ENCODE measurements at regions not wholly inside any gene's neighbourhood (a gene's known extent, or its start where the extent isn't known, plus 50 kb on each side); places are given as distances from the start of the nearest gene placed in this dataset.
A peak's percentile ranks its signal among the peaks of the same experiment; 100 is the strongest.
"Not testable (repeated sequence)": the region's sequence is repeated elsewhere in the genome, so short reads cannot be mapped to it uniquely, and the experiment has no call there.

DNA sequence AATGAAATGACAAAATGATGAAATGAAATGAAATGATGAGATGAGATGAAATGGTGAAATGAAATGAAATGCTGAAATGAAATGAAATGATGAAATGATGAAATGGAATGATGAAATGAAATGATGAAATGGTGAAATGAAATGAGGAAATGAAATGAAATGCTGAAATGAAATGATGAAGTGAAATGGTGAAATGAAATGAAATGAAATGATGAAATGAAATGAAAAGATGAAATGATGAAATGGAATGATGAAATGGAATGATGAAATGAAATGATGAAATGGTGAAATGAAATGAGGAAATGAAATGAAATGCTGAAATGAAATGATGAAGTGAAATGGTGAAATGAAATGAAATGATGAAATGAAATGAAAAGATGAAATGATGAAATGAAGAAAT, 2755.0 kb downstream of the RPIA start:
- H3K4me3 ChIP-seq (ENCODE audit: control insufficient read depth in 1 of 7, extremely low read depth in 1 of 7, insufficient read depth in 4 of 7, low read depth in 2 of 7, low read length in 6 of 7); CTCF ChIA-PET; H3K4me1 ChIP-seq (ENCODE audit: control extremely low read depth in 1 of 4, control insufficient read depth in 4 of 4, insufficient read depth in 4 of 4, low read length in 3 of 4); H3K9me3 ChIP-seq (ENCODE audit: control extremely low read depth in 1 of 5, control insufficient read depth in 4 of 5, insufficient read depth in 2 of 5, low read depth in 1 of 5, low read length in 4 of 5); H3K27ac ChIP-seq (ENCODE audit: insufficient read depth in 1 of 2, low read depth in 1 of 2, low read length in 2 of 2, poor library complexity in 1 of 2, severe bottlenecking in 2 of 2); H3K36me3 ChIP-seq (ENCODE audit: control insufficient read depth in 4 of 4, insufficient read depth in 4 of 4, low read length in 3 of 4); DNase-seq; POLR2A ChIA-PET: not testable (repeated sequence)
- peaks cover 0 to 31% (median 5%) of the 10 kb centered on the region in 5 experiments for H3K27me3 ChIP-seq (replicated peaks in 2 of 5; ENCODE audit: control insufficient read depth in 4 of 5, insufficient read depth in 5 of 5, low read length in 4 of 5)

DNA sequence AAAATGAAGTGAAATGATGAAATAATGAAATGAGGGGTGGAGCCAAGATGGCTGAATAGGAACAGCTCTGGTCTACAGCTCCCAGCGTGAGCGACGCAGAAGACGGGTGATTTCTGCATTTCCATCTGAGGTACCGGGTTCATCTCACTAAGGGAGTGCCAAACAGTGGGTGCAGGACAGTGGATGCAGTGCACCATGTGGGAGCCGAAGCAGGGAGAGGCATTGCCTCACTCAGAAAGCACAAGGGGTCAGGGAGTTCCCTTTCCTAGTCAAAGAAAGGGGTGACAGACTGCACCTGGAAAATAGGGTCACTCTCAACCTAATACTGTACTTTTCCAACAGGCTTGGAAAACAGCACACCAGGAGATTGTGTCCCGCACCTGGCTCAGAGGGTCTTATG, 2755.4 kb downstream of the RPIA start:
- H3K36me3 ChIP-seq (ENCODE audit: control insufficient read depth in 4 of 4, insufficient read depth in 4 of 4, low read length in 3 of 4); H3K27ac ChIP-seq (ENCODE audit: insufficient read depth in 1 of 2, low read depth in 1 of 2, low read length in 2 of 2, poor library complexity in 1 of 2, severe bottlenecking in 2 of 2); H3K4me1 ChIP-seq (ENCODE audit: control extremely low read depth in 1 of 4, control insufficient read depth in 4 of 4, insufficient read depth in 4 of 4, low read length in 3 of 4); POLR2A ChIA-PET; DNase-seq; H3K9me3 ChIP-seq (ENCODE audit: control extremely low read depth in 1 of 5, control insufficient read depth in 4 of 5, insufficient read depth in 2 of 5, low read depth in 1 of 5, low read length in 4 of 5); H3K4me3 ChIP-seq (ENCODE audit: control insufficient read depth in 1 of 7, extremely low read depth in 1 of 7, insufficient read depth in 4 of 7, low read depth in 2 of 7, low read length in 6 of 7); CTCF ChIA-PET: not testable (repeated sequence)
- H3K27me3 ChIP-seq (replicated peaks in 2 of 5; ENCODE audit: control insufficient read depth in 4 of 5, insufficient read depth in 5 of 5, low read length in 4 of 5): peaks cover 0 to 30% (median 5%) of the 10 kb centered on the region in 5 experiments
- WGBS (ENCODE audit: insufficient coverage): 99% methylated on average over 6 of the region's 7 CpGs

- POLR2A ChIA-PET; H3K27ac ChIP-seq (ENCODE audit: insufficient read depth in 1 of 2, low read depth in 1 of 2, low read length in 2 of 2, poor library complexity in 1 of 2, severe bottlenecking in 2 of 2); H3K9me3 ChIP-seq (ENCODE audit: control extremely low read depth in 1 of 5, control insufficient read depth in 4 of 5, insufficient read depth in 2 of 5, low read depth in 1 of 5, low read length in 4 of 5); H3K4me3 ChIP-seq (ENCODE audit: control insufficient read depth in 1 of 7, extremely low read depth in 1 of 7, insufficient read depth in 4 of 7, low read depth in 2 of 7, low read length in 6 of 7); H3K4me1 ChIP-seq (ENCODE audit: control extremely low read depth in 1 of 4, control insufficient read depth in 4 of 4, insufficient read depth in 4 of 4, low read length in 3 of 4); DNase-seq; CTCF ChIA-PET; H3K36me3 ChIP-seq (ENCODE audit: control insufficient read depth in 4 of 4, insufficient read depth in 4 of 4, low read length in 3 of 4): not testable (repeated sequence)
- H3K27me3 ChIP-seq (replicated peaks in 2 of 5; ENCODE audit: control insufficient read depth in 4 of 5, insufficient read depth in 5 of 5, low read length in 4 of 5): peaks cover 0 to 24% (median 3%) of the 10 kb centered on the region in 5 experiments
- WGBS (ENCODE audit: insufficient coverage): 94% methylated on average over 2 of the region's 8 CpGs
Measured at GRCh38 chr2:91447508-91447907, 2756.0 kb downstream of the RPIA start.

DNA sequence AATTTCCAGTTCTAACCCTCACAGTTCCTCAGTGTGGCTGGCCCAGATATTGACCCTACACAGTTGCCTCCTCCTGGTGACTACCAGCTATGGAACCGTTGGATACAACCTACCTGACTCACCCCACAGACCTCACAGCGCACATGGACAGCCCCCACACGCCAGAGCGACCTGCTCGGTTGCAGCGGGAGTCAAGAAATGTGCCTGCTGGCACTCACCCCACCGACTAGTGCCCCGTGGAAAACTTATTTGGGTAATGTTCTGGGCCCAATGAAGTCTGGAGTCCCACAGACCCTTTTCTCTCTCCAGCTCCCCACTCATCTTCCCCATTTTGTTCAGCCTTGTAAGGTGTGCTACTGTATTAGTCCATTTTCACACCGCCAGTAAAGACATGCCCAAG, 2770.8 kb downstream of the RPIA start:
- H3K9me3 ChIP-seq (ENCODE audit: control extremely low read depth in 1 of 5, control insufficient read depth in 4 of 5, insufficient read depth in 2 of 5, low read depth in 1 of 5, low read length in 4 of 5); H3K4me3 ChIP-seq (ENCODE audit: control insufficient read depth in 1 of 7, extremely low read depth in 1 of 7, insufficient read depth in 4 of 7, low read depth in 2 of 7, low read length in 6 of 7); H3K27ac ChIP-seq (ENCODE audit: insufficient read depth in 1 of 2, low read depth in 1 of 2, low read length in 2 of 2, poor library complexity in 1 of 2, severe bottlenecking in 2 of 2); CTCF ChIA-PET; H3K36me3 ChIP-seq (ENCODE audit: control insufficient read depth in 4 of 4, insufficient read depth in 4 of 4, low read length in 3 of 4); POLR2A ChIA-PET; H3K4me1 ChIP-seq (ENCODE audit: control extremely low read depth in 1 of 4, control insufficient read depth in 4 of 4, insufficient read depth in 4 of 4, low read length in 3 of 4); DNase-seq: not testable (repeated sequence)
- whole genome bisulfite sequencing (ENCODE audit: insufficient coverage): 84% methylated on average over 8 of the region's 9 CpGs
- H3K27me3 ChIP-seq (replicated peaks in 2 of 5; ENCODE audit: control insufficient read depth in 4 of 5, insufficient read depth in 5 of 5, low read length in 4 of 5): peaks cover 0 to 10% (median 0%) of the 10 kb centered on the region in 5 experiments

DNA sequence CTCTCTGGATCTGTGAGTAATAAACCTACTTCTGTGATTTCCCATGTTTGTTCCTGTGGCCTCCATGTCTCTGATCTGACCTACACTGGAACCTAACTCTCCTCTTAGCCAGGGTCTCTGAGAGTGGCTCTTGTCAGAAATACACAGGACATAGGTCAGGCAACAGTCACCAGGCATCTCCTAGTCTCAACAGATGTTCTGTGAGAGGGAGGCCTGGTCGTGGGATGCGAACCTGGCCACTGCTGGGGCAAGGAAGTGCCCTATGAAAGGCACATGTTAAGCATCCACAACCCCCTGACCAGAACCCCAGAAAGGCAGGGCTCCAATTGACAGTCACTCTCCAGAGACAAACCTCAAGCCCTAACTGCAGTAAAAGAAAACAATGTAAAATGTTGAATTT, 2771.5 kb downstream of the RPIA start:
- H3K4me1 ChIP-seq (ENCODE audit: control extremely low read depth in 1 of 4, control insufficient read depth in 4 of 4, insufficient read depth in 4 of 4, low read length in 3 of 4); POLR2A ChIA-PET; H3K4me3 ChIP-seq (ENCODE audit: control insufficient read depth in 1 of 7, extremely low read depth in 1 of 7, insufficient read depth in 4 of 7, low read depth in 2 of 7, low read length in 6 of 7); H3K36me3 ChIP-seq (ENCODE audit: control insufficient read depth in 4 of 4, insufficient read depth in 4 of 4, low read length in 3 of 4); DNase-seq; CTCF ChIA-PET; H3K27ac ChIP-seq (ENCODE audit: insufficient read depth in 1 of 2, low read depth in 1 of 2, low read length in 2 of 2, poor library complexity in 1 of 2, severe bottlenecking in 2 of 2); H3K9me3 ChIP-seq (ENCODE audit: control extremely low read depth in 1 of 5, control insufficient read depth in 4 of 5, insufficient read depth in 2 of 5, low read depth in 1 of 5, low read length in 4 of 5): not testable (repeated sequence)
- peaks cover 0 to 10% (median 0%) of the 10 kb centered on the region in 5 experiments for H3K27me3 ChIP-seq (replicated peaks in 2 of 5; ENCODE audit: control insufficient read depth in 4 of 5, insufficient read depth in 5 of 5, low read length in 4 of 5)
- 80% methylated on average over 2 of the region's 2 CpGs for WGBS (ENCODE audit: insufficient coverage)

DNA sequence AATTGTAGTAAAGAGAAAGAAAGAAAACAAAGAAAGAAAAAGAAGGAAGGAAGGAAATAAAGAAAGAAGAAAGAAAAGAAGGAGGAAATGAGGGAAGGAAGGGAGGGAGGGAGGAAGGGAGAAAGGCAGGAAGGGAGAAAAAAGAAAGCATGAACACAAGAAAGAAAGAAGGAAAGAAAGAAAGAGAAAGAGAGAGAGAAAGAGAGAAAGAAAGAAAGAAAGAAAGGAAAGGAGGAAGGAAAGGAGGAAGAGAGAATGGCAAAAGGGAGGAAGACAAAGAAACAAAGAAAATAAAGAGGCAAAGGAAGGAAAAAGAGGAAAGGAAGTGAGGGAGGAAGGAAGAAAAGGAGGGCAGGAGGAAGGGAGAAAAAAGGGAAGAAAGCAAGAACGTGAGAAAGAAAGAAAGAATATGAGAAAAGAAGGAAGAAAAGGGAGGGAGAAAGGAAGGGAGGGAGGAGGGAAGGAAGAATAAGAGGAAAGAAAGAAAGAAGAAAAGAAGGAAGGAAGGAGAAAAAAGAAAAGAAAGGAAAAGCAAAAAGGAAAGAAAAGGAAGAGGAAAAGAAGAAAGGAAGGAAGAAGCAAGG, 2775.4 kb downstream of the RPIA start:
- H3K4me3 ChIP-seq (ENCODE audit: control insufficient read depth in 1 of 7, extremely low read depth in 1 of 7, insufficient read depth in 4 of 7, low read depth in 2 of 7, low read length in 6 of 7); POLR2A ChIA-PET; CTCF ChIA-PET; H3K36me3 ChIP-seq (ENCODE audit: control insufficient read depth in 4 of 4, insufficient read depth in 4 of 4, low read length in 3 of 4); DNase-seq; H3K27ac ChIP-seq (ENCODE audit: insufficient read depth in 1 of 2, low read depth in 1 of 2, low read length in 2 of 2, poor library complexity in 1 of 2, severe bottlenecking in 2 of 2); H3K4me1 ChIP-seq (ENCODE audit: control extremely low read depth in 1 of 4, control insufficient read depth in 4 of 4, insufficient read depth in 4 of 4, low read length in 3 of 4); H3K9me3 ChIP-seq (ENCODE audit: control extremely low read depth in 1 of 5, control insufficient read depth in 4 of 5, insufficient read depth in 2 of 5, low read depth in 1 of 5, low read length in 4 of 5): not testable (repeated sequence)
- 24% methylated on average over 1 of the region's 1 CpG for WGBS (ENCODE audit: insufficient coverage)
- peaks cover 0 to 11% (median 3%) of the 10 kb centered on the region in 5 experiments for H3K27me3 ChIP-seq (replicated peaks in 2 of 5; ENCODE audit: control insufficient read depth in 4 of 5, insufficient read depth in 5 of 5, low read length in 4 of 5)

DNA sequence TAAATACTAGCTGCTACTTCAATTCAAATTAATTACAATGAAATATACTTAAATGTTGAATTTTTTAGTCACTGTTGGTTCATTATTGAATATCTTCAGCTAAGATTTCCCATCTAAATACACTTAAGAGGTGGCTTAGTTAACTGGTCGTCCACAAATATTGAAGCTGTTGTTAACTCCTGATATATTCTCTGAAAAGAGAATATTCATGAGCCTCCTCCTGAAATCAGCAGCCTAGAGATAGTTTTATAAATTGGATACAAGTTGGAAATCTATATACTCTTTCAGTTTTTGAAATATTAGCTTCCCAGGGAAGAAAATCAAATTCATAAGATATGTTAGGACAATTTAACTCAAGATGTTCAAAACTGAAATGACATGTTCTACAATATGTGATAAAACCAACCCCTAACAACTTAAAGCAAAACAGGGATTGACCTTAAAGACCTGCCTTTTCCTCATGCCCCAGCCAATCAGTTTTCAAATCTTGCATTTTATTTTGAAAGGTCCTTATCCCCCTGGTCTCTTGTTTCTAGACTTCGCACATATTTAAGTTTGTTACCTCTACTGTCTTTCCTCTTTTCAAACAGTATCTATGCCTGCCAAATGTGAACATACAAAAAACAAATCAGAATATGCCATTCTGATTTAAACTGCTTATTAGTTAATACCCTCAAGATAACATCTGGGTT, 2784.9 kb downstream of the RPIA start:
- peak; percentile 7 to 28 (median 7) for DNase-seq
- peaks cover under 1 to 24% (median 5%) of the 10 kb centered on the region in 5 experiments for H3K27me3 ChIP-seq (replicated peaks in 2 of 5; ENCODE audit: control insufficient read depth in 4 of 5, insufficient read depth in 5 of 5, low read length in 4 of 5)
- POLR2A ChIA-PET: not testable (repeated sequence)

More for the DNA sequence above, 2784.9 kb downstream of the RPIA start:
- H3K27ac ChIP-seq (ENCODE audit: insufficient read depth in 1 of 2, low read depth in 1 of 2, low read length in 2 of 2, poor library complexity in 1 of 2, severe bottlenecking in 2 of 2); CTCF ChIA-PET; H3K9me3 ChIP-seq (ENCODE audit: control extremely low read depth in 1 of 5, control insufficient read depth in 4 of 5, insufficient read depth in 2 of 5, low read depth in 1 of 5, low read length in 4 of 5); H3K36me3 ChIP-seq (ENCODE audit: control insufficient read depth in 4 of 4, insufficient read depth in 4 of 4, low read length in 3 of 4); H3K4me3 ChIP-seq (ENCODE audit: control insufficient read depth in 1 of 7, extremely low read depth in 1 of 7, insufficient read depth in 4 of 7, low read depth in 2 of 7, low read length in 6 of 7): not testable (repeated sequence)
- 29% methylated on average over 1 of the region's 2 CpGs for WGBS (ENCODE audit: insufficient coverage)
- H3K4me1 ChIP-seq (ENCODE audit: control extremely low read depth in 1 of 4, control insufficient read depth in 4 of 4, insufficient read depth in 4 of 4, low read length in 3 of 4): peaks cover 0 to 13% (median 8%) of the 10 kb centered on the region in 4 experiments

All from common myeloid progenitor, CD34-positive (primary cell).